ENCODE measurements at regions not wholly inside any gene's neighbourhood (a gene's known extent, or its start where the extent isn't known, plus 50 kb on each side); places are given as distances from the start of the nearest gene placed in this dataset.

GRCh38 chr3:193777524-193777923 lies 184.5 kb downstream of the OPA1 start:
- WGBS, 2 experiments (ENCODE audit: extremely low coverage in 1 of 2, insufficient coverage in 1 of 2, insufficient read length in 1 of 2, insufficient replicate concordance in 2 of 2, low coverage in 1 of 2, low lambda C conversion rate in 2 of 2, missing lambda C conversion rate in 1 of 2), result 56% methylated on average over 9 of the region's 9 CpGs; no CpG with 5 or more reads in 1 of the 2 experiments
- H3K27ac ChIP-seq (ENCODE audit: low read depth, low read length), result no peak overlapping the region
- no peak overlapping the region for H4K8ac ChIP-seq (ENCODE audit: extremely low read depth, insufficient read depth, low read length)
- no peaks in the 10 kb centered on the region for H3K9me3 ChIP-seq (ENCODE audit: insufficient read depth in 2 of 2, low read depth in 1 of 2, low read length in 1 of 2)
- H2BK15ac ChIP-seq (ENCODE audit: low read length), result no peak overlapping the region
- no peak overlapping the region for H3K56ac ChIP-seq (replicated peaks; ENCODE audit: insufficient read length, low read depth, low read length)
- no peak overlapping the region for H2BK20ac ChIP-seq (ENCODE audit: low read length)
- H3K4me1 ChIP-seq (replicated peaks in 1 of 4; ENCODE audit: control insufficient read depth in 3 of 4, insufficient read depth in 4 of 4, low read length in 3 of 4), result peaks cover 20 to 32% (median 29%) of the 10 kb centered on the region in 4 experiments
- CTCF ChIA-PET (ENCODE audit: partially characterized antibody), result interaction anchor here (1.3 to 6.3 kb wide), 2 partner anchors 11 to 537 kb away, joined by 4 to 64 read pairs; no protein-coding TSS in a partner anchor
- H3K14ac ChIP-seq (ENCODE audit: insufficient read length), result no peak overlapping the region
- H3K9ac ChIP-seq (replicated peaks in 1 of 4; ENCODE audit: extremely low read depth in 1 of 4, low read depth in 3 of 4, low read length in 3 of 4), result no peak overlapping the region; a peak in 1 of 7 replicates
- H2BK5ac ChIP-seq (ENCODE audit: low read depth, low read length), result no peak overlapping the region
- no peak for TF ChIP-seq RXRA (IDR thresholded peaks at IDR 0.05; ENCODE audit: insufficient read depth, low read depth, low read length)
- DNase-seq (ENCODE audit: low read depth in 1 of 2, low spot score in 2 of 2) (no peak), FAIRE-seq (no peak)
- no peak overlapping the region for H2BK12ac ChIP-seq (ENCODE audit: low read depth, low read length)
- H3K4me2 ChIP-seq (ENCODE audit: insufficient read depth in 1 of 2, low read depth in 2 of 2, low read length in 2 of 2), result peak overlapping the region in 1 of 2 experiments; percentile 33; a peak in 1 of 4 replicates
- no peaks in the 10 kb centered on the region for H3K79me2 ChIP-seq (ENCODE audit: control insufficient read depth in 1 of 2, insufficient read depth in 2 of 2, low read length in 2 of 2)
- H2AK5ac ChIP-seq (ENCODE audit: low read depth, low read length), result no peak overlapping the region
- H3K27me3 ChIP-seq (replicated peaks in 1 of 4; ENCODE audit: control insufficient read depth in 3 of 4, extremely low read depth in 1 of 4, insufficient read depth in 3 of 4, low read length in 3 of 4), result peaks cover 0 to 28% (median 18%) of the 10 kb centered on the region in 4 experiments; a peak in 5 of 7 replicates
- H4K20me1 ChIP-seq (replicated peaks in 1 of 2; ENCODE audit: control insufficient read depth in 1 of 2, insufficient read depth in 2 of 2, low read length in 2 of 2), result no peaks in the 10 kb centered on the region
- no peak overlapping the region for H4K5ac ChIP-seq (ENCODE audit: insufficient read length, low read depth, low read length)
- no peak overlapping the region for H2AFZ ChIP-seq (ENCODE audit: low read length)
- H3K36me3 ChIP-seq (ENCODE audit: control insufficient read depth in 2 of 4, insufficient read depth in 4 of 4, low read length in 3 of 4), result no peaks in the 10 kb centered on the region
- H3K4ac ChIP-seq (replicated peaks; ENCODE audit: insufficient read length, low read depth, low read length), result no peak overlapping the region
- H3K23ac ChIP-seq (ENCODE audit: insufficient read length), result no peak overlapping the region
- H3K18ac ChIP-seq (ENCODE audit: extremely low read depth, low read length), result no peak overlapping the region
- no peak overlapping the region for H3K4me3 ChIP-seq (ENCODE audit: extremely low read depth in 1 of 4, insufficient read depth in 2 of 4, low read depth in 3 of 4, low read length in 4 of 4)
- H3K79me1 ChIP-seq (ENCODE audit: low read depth, low read length), result no peaks in the 10 kb centered on the region
- H4K91ac ChIP-seq (replicated peaks; ENCODE audit: insufficient read length, low read length), result no peak overlapping the region
- H3K23me2 ChIP-seq (ENCODE audit: low read depth, low read length), result no peaks in the 10 kb centered on the region
- POLR2A ChIA-PET (ENCODE audit: partially characterized antibody), result no interaction called here
- H2BK120ac ChIP-seq (replicated peaks; ENCODE audit: low read depth, low read length), result peak overlapping the region; percentile 2

Measured in H1 (cell line).